ENCODE measurements at regions not wholly inside any gene's neighbourhood (a gene's known extent, or its start where the extent isn't known, plus 50 kb on each side); places are given as distances from the start of the nearest gene placed in this dataset.

DNA sequence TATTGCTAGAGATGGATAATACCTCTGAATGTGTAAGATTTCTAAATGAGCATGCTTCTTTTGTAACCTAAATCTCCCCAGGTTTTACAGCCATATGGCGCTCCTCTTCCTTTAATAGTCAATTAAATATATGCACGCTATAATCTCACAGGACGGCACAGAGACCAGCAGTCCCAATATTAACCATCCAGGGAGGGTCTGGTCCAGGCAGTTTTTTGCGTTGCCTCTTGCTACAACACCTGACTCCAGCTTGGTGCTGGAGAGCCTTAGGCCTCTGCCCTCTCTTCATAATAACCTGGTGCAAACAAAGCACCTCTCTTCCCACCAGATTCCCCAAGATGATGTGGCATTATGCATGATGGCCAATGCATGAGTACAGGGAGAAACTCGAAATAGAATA, 183.4 kb downstream of the LY86 start:
- TF ChIP-seq, protein P1, sequence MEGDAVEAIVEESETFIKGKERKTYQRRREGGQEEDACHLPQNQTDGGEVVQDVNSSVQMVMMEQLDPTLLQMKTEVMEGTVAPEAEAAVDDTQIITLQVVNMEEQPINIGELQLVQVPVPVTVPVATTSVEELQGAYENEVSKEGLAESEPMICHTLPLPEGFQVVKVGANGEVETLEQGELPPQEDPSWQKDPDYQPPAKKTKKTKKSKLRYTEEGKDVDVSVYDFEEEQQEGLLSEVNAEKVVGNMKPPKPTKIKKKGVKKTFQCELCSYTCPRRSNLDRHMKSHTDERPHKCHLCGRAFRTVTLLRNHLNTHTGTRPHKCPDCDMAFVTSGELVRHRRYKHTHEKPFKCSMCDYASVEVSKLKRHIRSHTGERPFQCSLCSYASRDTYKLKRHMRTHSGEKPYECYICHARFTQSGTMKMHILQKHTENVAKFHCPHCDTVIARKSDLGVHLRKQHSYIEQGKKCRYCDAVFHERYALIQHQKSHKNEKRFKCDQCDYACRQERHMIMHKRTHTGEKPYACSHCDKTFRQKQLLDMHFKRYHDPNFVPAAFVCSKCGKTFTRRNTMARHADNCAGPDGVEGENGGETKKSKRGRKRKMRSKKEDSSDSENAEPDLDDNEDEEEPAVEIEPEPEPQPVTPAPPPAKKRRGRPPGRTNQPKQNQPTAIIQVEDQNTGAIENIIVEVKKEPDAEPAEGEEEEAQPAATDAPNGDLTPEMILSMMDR (IDR thresholded peaks at IDR 0.05), result no peak

DNA sequence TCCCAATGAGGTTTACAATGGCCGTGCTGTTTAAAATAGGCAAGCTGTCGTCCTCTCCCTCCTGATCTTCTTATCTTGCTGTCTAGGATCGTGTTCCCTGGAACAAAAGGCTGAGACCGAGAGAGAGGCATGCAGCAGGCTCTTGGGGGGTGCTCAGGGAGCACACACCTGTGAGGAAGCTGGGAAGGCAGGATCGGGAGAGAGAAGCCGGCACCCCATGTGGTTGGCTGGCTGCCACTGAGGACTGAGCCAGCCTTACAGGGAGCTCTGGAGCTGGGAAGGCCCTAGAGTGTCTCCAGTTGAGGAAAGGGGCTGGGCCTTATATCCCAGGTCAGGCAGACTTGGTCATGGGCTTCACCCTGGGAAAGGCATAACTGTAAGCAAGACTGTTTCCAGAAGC, 184.2 kb downstream of the LY86 start:
- TF ChIP-seq, protein P1 (IDR thresholded peaks at IDR 0.05), result no peak

DNA sequence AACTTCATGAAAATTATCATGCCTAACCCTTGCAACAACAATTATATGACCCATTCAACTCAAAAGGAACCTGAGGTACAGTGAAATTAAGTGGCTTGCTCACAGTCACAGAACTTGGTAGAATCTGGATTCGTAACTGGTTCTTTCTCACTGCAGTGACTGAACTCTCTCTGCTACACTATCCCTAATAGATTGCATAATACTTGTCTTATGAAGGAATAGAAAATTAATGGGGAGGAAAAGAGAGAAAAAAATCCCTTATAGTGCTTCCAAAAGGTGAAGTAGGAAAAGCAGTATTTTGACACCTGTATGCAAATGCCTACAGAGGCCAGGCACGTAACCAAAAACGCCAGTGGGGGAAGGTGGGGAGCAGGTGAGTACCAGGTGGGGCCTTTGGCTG, 186.6 kb downstream of the LY86 start:
- TF ChIP-seq, protein P1 (IDR thresholded peaks at IDR 0.05), result no peak

DNA sequence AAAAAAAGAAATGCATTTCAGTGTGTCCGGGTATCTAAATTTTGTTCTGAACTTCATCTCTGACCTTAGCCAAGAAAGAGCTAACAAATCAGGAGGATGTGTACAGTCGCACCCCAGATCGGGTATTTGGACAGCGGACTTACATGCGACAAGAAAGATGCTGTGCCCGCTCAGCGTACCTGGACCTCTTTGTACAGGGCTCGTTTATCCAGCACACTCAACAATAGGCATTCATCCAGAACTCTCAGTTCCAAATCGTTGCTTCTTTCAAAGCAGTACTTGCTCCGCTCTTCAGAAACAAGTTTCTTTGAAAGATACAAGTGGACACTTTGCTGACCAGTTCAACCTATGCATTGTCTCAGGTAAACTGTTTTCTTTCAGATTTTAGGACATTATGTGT, 191.7 kb downstream of the LY86 start:
- TF ChIP-seq, protein P1 (IDR thresholded peaks at IDR 0.05), result no peak

DNA sequence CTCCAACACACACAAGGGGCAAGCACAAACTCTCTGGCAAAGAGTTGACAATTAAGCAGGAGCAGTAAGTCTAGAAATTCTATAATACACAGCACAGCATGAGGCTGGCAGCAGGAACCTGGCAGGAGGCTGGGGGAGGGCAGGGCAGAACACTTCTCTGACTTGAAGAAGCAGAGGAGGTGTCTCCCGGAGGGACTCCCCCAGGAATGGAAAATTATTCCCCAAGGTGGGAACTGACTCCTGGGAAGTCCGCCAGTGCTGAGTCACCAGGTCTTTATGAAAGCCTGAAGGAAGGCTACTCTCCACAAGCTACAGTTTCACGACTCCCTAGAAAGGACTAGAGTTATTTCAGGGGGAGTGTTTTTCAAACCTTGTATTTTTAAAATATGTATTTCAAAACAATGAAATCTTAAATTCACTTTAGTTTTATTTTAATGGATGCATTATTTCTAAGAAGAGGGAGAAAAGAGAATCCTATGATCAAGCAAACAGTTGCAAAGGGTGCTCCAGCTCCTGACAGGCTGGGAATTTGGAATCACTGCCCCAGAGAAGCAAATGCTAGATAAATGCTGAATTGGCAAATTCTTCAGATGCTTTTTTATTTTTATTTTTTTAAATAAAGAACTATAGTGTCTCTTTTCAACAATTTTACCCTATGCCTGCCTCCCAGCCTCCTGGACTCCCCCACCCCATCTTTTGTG, 192.8 kb downstream of the LY86 start:
- TF ChIP-seq, protein P1 (IDR thresholded peaks at IDR 0.05), result no peak

DNA sequence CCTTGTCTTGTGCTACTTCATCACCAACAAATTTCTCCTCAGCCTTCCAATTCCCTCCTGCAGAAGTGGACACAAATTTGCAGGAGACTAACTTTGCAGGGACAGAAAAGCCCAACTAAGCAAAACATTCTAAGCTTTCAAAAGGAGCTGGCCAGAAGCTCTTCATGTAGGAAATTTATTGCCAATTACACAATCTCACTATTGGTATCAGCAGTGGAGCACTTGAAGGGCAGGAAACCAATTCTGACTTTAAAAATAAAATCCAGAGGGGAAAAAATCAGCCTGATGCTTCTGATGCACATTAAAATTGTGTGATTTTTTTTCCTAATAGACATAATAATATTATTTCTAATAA, 193.3 kb downstream of the LY86 start:
- TF ChIP-seq, protein P1 (IDR thresholded peaks at IDR 0.05), result no peak

DNA sequence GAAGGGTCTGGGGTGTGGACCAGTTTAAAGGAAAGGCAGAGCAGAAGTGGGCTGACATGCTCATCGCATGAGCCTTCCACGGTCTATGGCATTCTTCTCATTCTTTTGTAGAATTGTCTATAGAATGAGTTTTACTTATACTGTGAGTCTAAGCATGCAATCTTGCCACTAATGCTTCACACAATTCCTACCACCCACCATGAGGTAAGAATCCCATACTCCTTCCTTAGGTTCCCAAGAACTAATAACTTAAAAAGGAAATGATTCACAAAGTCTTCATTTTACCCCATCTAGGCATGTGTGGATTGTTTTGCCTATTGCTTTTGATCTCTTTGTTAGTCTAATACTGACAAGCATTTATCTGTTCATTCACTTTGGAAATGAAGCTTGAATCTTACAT, 195.2 kb downstream of the LY86 start:
- TF ChIP-seq, protein P1 (IDR thresholded peaks at IDR 0.05), result no peak
